ENCODE measurements at regions not wholly inside any gene's neighbourhood (a gene's known extent, or its start where the extent isn't known, plus 50 kb on each side); places are given as distances from the start of the nearest gene placed in this dataset.

DNA sequence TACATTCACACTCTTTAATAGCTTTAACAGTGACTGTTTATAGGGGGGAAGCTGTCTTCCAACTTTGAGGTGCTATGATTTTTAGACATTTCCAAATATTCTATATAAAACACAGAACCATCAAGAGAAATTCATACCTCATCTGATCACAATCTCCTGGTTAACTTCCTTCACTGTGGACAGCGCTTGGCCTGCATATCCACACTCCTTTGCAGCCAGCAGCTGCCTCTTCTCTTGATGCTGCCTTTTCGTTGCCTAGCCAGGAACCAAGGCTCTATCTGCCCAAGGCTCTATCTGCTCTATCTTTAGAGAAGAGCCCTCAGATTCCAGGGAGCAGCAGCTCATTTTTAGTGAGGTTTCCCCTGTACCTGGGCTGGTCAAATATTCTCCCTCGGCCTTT is 252.0 kb downstream of the PTEN start:
- Histone ChIP-seq H3K4ac (replicated peaks; ENCODE audit: insufficient read length, low read depth, low read length) (no peak overlapping the region), H3K9me3 (ENCODE audit: insufficient read depth in 2 of 2, low read depth in 1 of 2, low read length in 1 of 2) (no peaks in the 10 kb centered on the region), H2BK20ac (ENCODE audit: low read length) (no peak overlapping the region), H3K27me3 (replicated peaks in 1 of 4; ENCODE audit: control insufficient read depth in 3 of 4, extremely low read depth in 1 of 4, insufficient read depth in 3 of 4, low read length in 3 of 4) (no peaks in the 10 kb centered on the region), H2BK15ac (ENCODE audit: low read length) (no peak overlapping the region), H3K4me3 (ENCODE audit: extremely low read depth in 1 of 4, insufficient read depth in 2 of 4, low read depth in 3 of 4, low read length in 4 of 4) (no peak overlapping the region), H2BK5ac (ENCODE audit: low read depth, low read length) (no peak overlapping the region), H3K79me1 (ENCODE audit: low read depth, low read length) (no peaks in the 10 kb centered on the region), H4K8ac (ENCODE audit: extremely low read depth, insufficient read depth, low read length) (no peak overlapping the region), H2BK120ac (replicated peaks; ENCODE audit: low read depth, low read length) (no peak overlapping the region), H4K91ac (replicated peaks; ENCODE audit: insufficient read length, low read length) (no peak overlapping the region), H3K4me2 (ENCODE audit: insufficient read depth in 1 of 2, low read depth in 2 of 2, low read length in 2 of 2) (no peak overlapping the region), H3K79me2 (ENCODE audit: control insufficient read depth in 1 of 2, insufficient read depth in 2 of 2, low read length in 2 of 2) (no peaks in the 10 kb centered on the region), H3K56ac (replicated peaks; ENCODE audit: insufficient read length, low read depth, low read length) (no peak overlapping the region), H3K23ac (ENCODE audit: insufficient read length) (no peak overlapping the region), H2BK12ac (ENCODE audit: low read depth, low read length) (no peak overlapping the region), H3K4me1 (replicated peaks in 1 of 4; ENCODE audit: control insufficient read depth in 3 of 4, insufficient read depth in 4 of 4, low read length in 3 of 4) (no peaks in the 10 kb centered on the region; a peak in 2 of 7 replicates), H3K14ac (ENCODE audit: insufficient read length) (no peak overlapping the region), H4K20me1 (replicated peaks in 1 of 2; ENCODE audit: control insufficient read depth in 1 of 2, insufficient read depth in 2 of 2, low read length in 2 of 2) (no peaks in the 10 kb centered on the region), H2AK5ac (ENCODE audit: low read depth, low read length) (no peak overlapping the region), H3K23me2 (ENCODE audit: low read depth, low read length) (no peaks in the 10 kb centered on the region), H3K27ac (ENCODE audit: low read depth, low read length) (no peak overlapping the region), H3K9ac (replicated peaks in 1 of 4; ENCODE audit: extremely low read depth in 1 of 4, low read depth in 3 of 4, low read length in 3 of 4) (no peak overlapping the region; a peak in 1 of 7 replicates), H4K5ac (ENCODE audit: insufficient read length, low read depth, low read length) (no peak overlapping the region), H2AFZ (ENCODE audit: low read length) (no peak overlapping the region), H3K18ac (ENCODE audit: extremely low read depth, low read length) (no peak overlapping the region), H3K36me3 (ENCODE audit: control insufficient read depth in 2 of 4, insufficient read depth in 4 of 4, low read length in 3 of 4) (no peaks in the 10 kb centered on the region)
- FAIRE-seq (no peak), DNase-seq (ENCODE audit: low read depth in 1 of 2, low spot score in 2 of 2) (no peak)
- WGBS, 2 experiments (ENCODE audit: extremely low coverage in 1 of 2, insufficient coverage in 1 of 2, insufficient read length in 1 of 2, insufficient replicate concordance in 2 of 2, low coverage in 1 of 2, low lambda C conversion rate in 2 of 2, missing lambda C conversion rate in 1 of 2), result 90% methylated on average over 3 of the region's 3 CpGs; no CpG with 5 or more reads in 1 of the 2 experiments
- ChIA-PET CTCF (ENCODE audit: partially characterized antibody) (interaction anchor here (0.6 to 1.4 kb wide), 4 partner anchors 9 to 275 kb away, joined by 4 to 6 read pairs (median 4); no protein-coding TSS in a partner anchor), POLR2A (ENCODE audit: partially characterized antibody) (no interaction called here)
- TF ChIP-seq CHD7 (IDR thresholded peaks at IDR 0.05; ENCODE audit: insufficient replicate concordance, low read length), result no peak

Measured in H1 (cell line).